Caco-2 (cell line): ENCODE measurements at regions not wholly inside any gene's neighbourhood (a gene's known extent, or its start where the extent isn't known, plus 50 kb on each side); places are given as distances from the start of the nearest gene placed in this dataset.

Experiments used
- BruUV-seq: library from RNA; stranded (reverse); fragments of 400-500 nt; replicated peaks from 2 replicates; lab custom pipeline; 2021; lab: Mats Ljungman, UMichigan
- CTCF ChIA-PET: fragments of 300-600 bp; sonication (Branson Sonifier 250); formaldehyde crosslinking; loops from one replicate; lab custom pipeline; 2022; ENCODE audit warnings: antibody characterized with exemption; lab: Charles Lee
- POLR2A ChIA-PET: fragments of 300-600 bp; sonication (Branson Sonifier 250); formaldehyde crosslinking; loops from one replicate; lab custom pipeline; 2022; ENCODE audit warnings: antibody characterized with exemption; lab: Charles Lee
- DNase-seq, 2 experiments: peaks; one replicate each; pipeline versions ENCODE4 v3.0.0 to v3.0.0-alpha.2; 2020 to 2022
- H3K27me3 ChIP-seq: replicated peaks from 2 replicates; pipeline ENCODE4 v1.6.0; 2011; ENCODE audit warnings: low read length; ENCODE audit not compliant: control insufficient read depth, insufficient read depth
- H3K36me3 ChIP-seq: 2 replicates; pipeline ENCODE4 v1.5.1; 2011; ENCODE audit warnings: low read length; ENCODE audit not compliant: control insufficient read depth, insufficient read depth
- H3K4me1 ChIP-seq: fragments of 250-450 bp; sonication (Bioruptor Pico); 2 replicates; pipeline ENCODE4 v1.5.1; 2020; ENCODE audit warnings: mild to moderate bottlenecking
- H3K4me3 ChIP-seq: 2 replicates; pipeline ENCODE4 v1.5.1; 2011; ENCODE audit warnings: low read depth, mild to moderate bottlenecking, control low read depth, low read length
- H3K9me3 ChIP-seq: fragments of 250-450 bp; sonication (Bioruptor Pico); 2 replicates; pipeline ENCODE4 v1.5.1; 2020; ENCODE audit warnings: mild to moderate bottlenecking, moderate library complexity
- H3K27ac Mint-ChIP-seq: one replicate; pipeline ENCODE4 v1.8.0; 2022; ENCODE audit warnings: mixed read lengths; ENCODE audit not compliant: unreplicated experiment
- H3K27me3 Mint-ChIP-seq: one replicate; pipeline ENCODE4 v1.8.0; 2022; ENCODE audit warnings: mixed read lengths; ENCODE audit not compliant: insufficient read depth, unreplicated experiment
- H3K36me3 Mint-ChIP-seq: one replicate; pipeline ENCODE4 v1.8.0; 2022; ENCODE audit warnings: mild to moderate bottlenecking, mixed read lengths; ENCODE audit not compliant: insufficient read depth, unreplicated experiment
- H3K4me1 Mint-ChIP-seq: one replicate; pipeline ENCODE4 v1.8.0; 2022; ENCODE audit warnings: low read depth, mixed read lengths; ENCODE audit not compliant: unreplicated experiment
- H3K4me3 Mint-ChIP-seq: one replicate; pipeline ENCODE4 v1.8.0; 2022; ENCODE audit warnings: mild to moderate bottlenecking, moderate library complexity, mixed read lengths; ENCODE audit not compliant: unreplicated experiment
- H3K9me3 Mint-ChIP-seq: one replicate; pipeline ENCODE4 v1.8.0; 2022; ENCODE audit warnings: mixed read lengths; ENCODE audit not compliant: unreplicated experiment
- intact Hi-C: fragments of 100-400 bp; cut with micrococcal nuclease; formaldehyde crosslinking; loops from one replicate; pipeline ENCODE4 v1.10.0; 2022; ENCODE audit not compliant: unreplicated experiment
- TF ChIP-seq, protein P1 (sequence below), 2 experiments: fragments of 200-600 bp in 1 of 2; IDR thresholded peaks; 1 replicate in 1 of 2; 2 replicates in 1 of 2; pipeline versions ENCODE4 v1.5.1 to v1.8.0; 2011 to 2022; ENCODE audit warnings: antibody characterized with exemption in 1 of 2, control low read depth in 1 of 2, inconsistent platforms in 1 of 2, low read depth in 1 of 2, low read length in 1 of 2, mild to moderate bottlenecking in 1 of 2, moderate library complexity in 1 of 2; ENCODE audit not compliant: insufficient read depth in 1 of 2, severe bottlenecking in 1 of 2, unreplicated experiment in 1 of 2

DNA sequence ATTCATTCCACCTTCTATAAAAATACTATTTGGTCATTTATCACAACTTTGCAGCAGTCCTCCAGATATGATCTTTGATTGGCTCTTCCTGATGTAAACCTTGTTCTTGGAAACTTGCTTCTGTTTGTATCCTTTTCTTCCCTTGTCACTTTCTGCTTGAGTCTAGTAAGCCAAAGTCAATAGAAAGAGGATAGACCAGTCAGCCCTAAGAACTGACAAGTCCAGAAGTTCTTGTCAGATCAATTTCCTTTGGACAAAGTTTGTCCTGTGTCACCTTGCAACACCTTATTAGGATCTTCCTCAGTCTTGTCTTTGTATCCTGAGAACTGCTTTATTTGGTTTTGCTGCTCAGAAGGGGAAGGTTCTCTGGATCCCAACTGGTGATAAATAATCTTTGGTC is 87.9 kb upstream of the CCDC54 start:
- no peak overlapping the region for H3K27ac Mint-ChIP-seq
- POLR2A ChIA-PET, result no interaction called here
- TF ChIP-seq, protein P1, sequence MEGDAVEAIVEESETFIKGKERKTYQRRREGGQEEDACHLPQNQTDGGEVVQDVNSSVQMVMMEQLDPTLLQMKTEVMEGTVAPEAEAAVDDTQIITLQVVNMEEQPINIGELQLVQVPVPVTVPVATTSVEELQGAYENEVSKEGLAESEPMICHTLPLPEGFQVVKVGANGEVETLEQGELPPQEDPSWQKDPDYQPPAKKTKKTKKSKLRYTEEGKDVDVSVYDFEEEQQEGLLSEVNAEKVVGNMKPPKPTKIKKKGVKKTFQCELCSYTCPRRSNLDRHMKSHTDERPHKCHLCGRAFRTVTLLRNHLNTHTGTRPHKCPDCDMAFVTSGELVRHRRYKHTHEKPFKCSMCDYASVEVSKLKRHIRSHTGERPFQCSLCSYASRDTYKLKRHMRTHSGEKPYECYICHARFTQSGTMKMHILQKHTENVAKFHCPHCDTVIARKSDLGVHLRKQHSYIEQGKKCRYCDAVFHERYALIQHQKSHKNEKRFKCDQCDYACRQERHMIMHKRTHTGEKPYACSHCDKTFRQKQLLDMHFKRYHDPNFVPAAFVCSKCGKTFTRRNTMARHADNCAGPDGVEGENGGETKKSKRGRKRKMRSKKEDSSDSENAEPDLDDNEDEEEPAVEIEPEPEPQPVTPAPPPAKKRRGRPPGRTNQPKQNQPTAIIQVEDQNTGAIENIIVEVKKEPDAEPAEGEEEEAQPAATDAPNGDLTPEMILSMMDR (IDR thresholded peaks at IDR 0.05; ENCODE audit: insufficient read depth in 1 of 2, low read depth in 1 of 2, low read length in 1 of 2, severe bottlenecking in 1 of 2, unreplicated experiment in 1 of 2), result no peak
- DNase-seq, result no peak
- no peaks in the 10 kb centered on the region for H3K9me3 Mint-ChIP-seq
- Histone ChIP-seq H3K36me3 (no peaks in the 10 kb centered on the region), H3K4me1 (no peaks in the 10 kb centered on the region), H3K4me3 (no peak overlapping the region), H3K27me3 (no peaks in the 10 kb centered on the region), H3K9me3 (no peaks in the 10 kb centered on the region)
- BruUV-seq, result no TSS peak
- H3K4me1 Mint-ChIP-seq, result no peaks in the 10 kb centered on the region
- no peak overlapping the region for H3K4me3 Mint-ChIP-seq
- no peaks in the 10 kb centered on the region for H3K36me3 Mint-ChIP-seq
- CTCF ChIA-PET, result no interaction called here
- peaks cover 2% of the 10 kb centered on the region for H3K27me3 Mint-ChIP-seq
- intact Hi-C loops, result no loop called here

DNA sequence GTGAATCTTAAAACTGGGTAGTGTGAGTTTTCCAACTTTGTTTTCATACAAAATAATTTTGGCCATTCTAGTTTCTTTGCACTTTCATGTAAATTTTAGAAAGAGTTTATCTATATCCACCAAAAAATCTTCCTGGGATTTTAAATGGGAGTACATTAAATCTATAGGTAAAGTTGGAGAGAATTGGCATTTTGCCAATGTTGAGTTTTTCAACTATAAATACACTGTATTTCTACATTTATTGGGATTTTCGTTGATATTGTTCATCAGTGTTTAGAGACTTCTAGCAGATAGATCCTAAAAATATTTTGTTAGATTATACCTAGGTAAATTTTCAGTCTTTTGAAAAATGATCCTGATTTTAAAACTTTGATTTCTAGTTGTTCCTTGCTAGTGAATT is 83.1 kb upstream of the CCDC54 start:
- H3K4me1 ChIP-seq, result no peaks in the 10 kb centered on the region
- H3K36me3 Mint-ChIP-seq, result no peaks in the 10 kb centered on the region
- POLR2A ChIA-PET, result no interaction called here
- no peak overlapping the region for H3K27ac Mint-ChIP-seq
- H3K36me3 ChIP-seq, result no peaks in the 10 kb centered on the region
- CTCF ChIA-PET, result no interaction called here
- peaks cover 2% of the 10 kb centered on the region for H3K27me3 Mint-ChIP-seq
- H3K27me3 ChIP-seq, result no peaks in the 10 kb centered on the region
- no peak overlapping the region for H3K4me3 ChIP-seq
- H3K4me3 Mint-ChIP-seq, result no peak overlapping the region
- H3K9me3 ChIP-seq, result no peaks in the 10 kb centered on the region
- BruUV-seq, result no TSS peak
- intact Hi-C loops, result no loop called here
- TF ChIP-seq, protein P1 (IDR thresholded peaks at IDR 0.05; ENCODE audit: insufficient read depth in 1 of 2, low read depth in 1 of 2, low read length in 1 of 2, severe bottlenecking in 1 of 2, unreplicated experiment in 1 of 2), result no peak
- no peaks in the 10 kb centered on the region for H3K4me1 Mint-ChIP-seq
- DNase-seq, result no peak
- H3K9me3 Mint-ChIP-seq, result no peaks in the 10 kb centered on the region

DNA sequence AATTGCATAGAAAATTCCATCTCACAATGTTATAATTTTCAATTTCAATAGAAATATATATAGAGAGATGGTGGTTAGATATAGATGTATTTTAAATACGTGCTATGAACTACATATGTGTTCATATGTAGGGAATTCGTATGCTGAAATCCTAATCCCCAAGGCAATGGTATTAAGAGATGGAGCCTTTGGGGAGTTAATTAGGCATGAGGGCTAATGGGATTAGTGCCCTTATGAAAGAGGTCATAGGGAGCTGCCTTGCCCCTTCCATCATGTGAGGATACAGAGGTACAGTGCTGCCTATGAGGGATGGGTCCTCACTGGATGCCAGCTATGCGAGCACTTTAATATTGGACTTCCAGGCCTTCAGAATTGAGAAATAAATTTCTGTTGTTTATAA is 79.6 kb upstream of the CCDC54 start:
- DNase-seq, result no peak
- Mint-ChIP-seq H3K36me3 (no peaks in the 10 kb centered on the region), H3K9me3 (no peaks in the 10 kb centered on the region), H3K27ac (no peak overlapping the region), H3K4me3 (no peak overlapping the region), H3K27me3 (no peaks in the 10 kb centered on the region), H3K4me1 (no peaks in the 10 kb centered on the region)
- H3K9me3 ChIP-seq, result no peaks in the 10 kb centered on the region
- no peaks in the 10 kb centered on the region for H3K4me1 ChIP-seq
- H3K36me3 ChIP-seq, result no peaks in the 10 kb centered on the region
- TF ChIP-seq, protein P1 (IDR thresholded peaks at IDR 0.05; ENCODE audit: insufficient read depth in 1 of 2, low read depth in 1 of 2, low read length in 1 of 2, severe bottlenecking in 1 of 2, unreplicated experiment in 1 of 2), result no peak
- CTCF ChIA-PET, result no interaction called here
- no peaks in the 10 kb centered on the region for H3K27me3 ChIP-seq
- BruUV-seq, result no TSS peak
- intact Hi-C loops, result no loop called here
- POLR2A ChIA-PET, result no interaction called here
- H3K4me3 ChIP-seq, result no peak overlapping the region
